RWPE1 (cell line): ENCODE measurements at regions not wholly inside any gene's neighbourhood (a gene's known extent, or its start where the extent isn't known, plus 50 kb on each side); places are given as distances from the start of the nearest gene placed in this dataset.

ENCODE experiments used
- CTCF ChIA-PET: fragments of 350-600 bp; sonication (Branson Sonifier 250); formaldehyde crosslinking; extraction: SDS; loops from one replicate; lab custom pipeline; 2021; lab: Yijun Ruan, JAX
- POLR2A ChIA-PET: fragments of 400-600 bp; formaldehyde crosslinking; extraction: SDS; loops from one replicate; lab custom pipeline; 2020; ENCODE audit warnings: antibody characterized with exemption; ENCODE audit not compliant: low non-redundant PET; lab: Yijun Ruan, JAX
- DNase-seq: peaks from one replicate; pipeline ENCODE4 v3.0.0; 2012; ENCODE audit warnings: low spot score
- H3K27ac ChIP-seq: fragments of 450-650 bp; 2 replicates; pipeline ENCODE4 v1.5.1; 2017
- CTCF ChIP-seq: fragments of 450-650 bp; conservative IDR thresholded peaks from 2 replicates; pipeline ENCODE4 v1.5.1; 2017; ENCODE audit warnings: low read depth, mild to moderate bottlenecking

DNA sequence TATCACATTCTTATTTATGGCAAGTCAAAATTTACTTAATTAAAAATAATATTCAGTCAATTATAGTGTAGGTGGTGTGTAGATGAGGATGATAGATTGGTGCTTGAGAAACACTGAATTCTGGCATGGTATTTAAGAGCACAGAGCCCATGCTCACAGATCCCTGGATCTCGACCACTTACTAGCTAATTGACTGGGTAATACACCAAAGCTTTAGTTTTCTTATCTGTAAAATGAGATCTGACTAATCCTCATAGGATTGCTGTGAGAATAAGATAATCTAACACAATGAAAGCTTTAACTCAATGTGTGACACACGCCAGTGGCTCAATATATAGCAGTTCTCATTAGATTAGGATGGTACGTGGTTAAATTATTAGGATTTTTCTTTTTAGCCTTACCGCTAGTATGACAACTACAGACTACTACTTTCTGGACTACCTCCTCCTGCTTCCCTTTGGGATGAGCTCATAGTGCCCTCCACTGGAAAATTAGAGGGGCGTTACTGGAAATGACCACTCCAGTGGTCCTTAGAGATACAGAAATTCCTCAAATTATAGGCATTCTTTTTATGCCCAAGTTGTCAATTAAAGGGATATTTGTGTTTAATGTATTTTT lies 482.8 kb upstream of the TBX3 start:
- POLR2A ChIA-PET, result no interaction called here
- DNase-seq, result no peak
- no peak overlapping the region for H3K27ac ChIP-seq
- TF ChIP-seq CTCF, result no peak
- CTCF ChIA-PET, result interaction anchor here (0.7 kb wide), 1 partner anchor 1611 kb away, joined by 3 read pairs; no protein-coding TSS in a partner anchor

DNA sequence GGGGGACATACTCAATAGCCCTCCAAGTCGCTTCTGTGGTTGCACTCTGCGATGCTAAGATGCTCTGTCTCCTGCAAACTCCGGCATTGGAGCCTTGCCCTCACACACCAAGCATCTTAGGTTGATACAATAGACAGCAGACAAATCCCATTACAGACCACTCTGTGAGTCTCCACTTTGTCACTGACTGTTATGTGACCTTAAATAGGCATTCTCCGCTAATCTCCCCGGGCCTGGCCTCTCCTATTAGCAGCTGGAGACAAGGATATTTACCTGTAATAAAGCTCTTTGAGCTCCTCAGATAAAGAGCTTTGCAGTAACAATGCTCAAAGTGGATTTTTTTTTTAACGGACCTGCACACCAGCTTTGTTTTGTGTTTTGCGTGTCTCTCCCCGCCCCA lies 479.7 kb upstream of the TBX3 start:
- no peak for TF ChIP-seq CTCF
- CTCF ChIA-PET, result no interaction called here
- POLR2A ChIA-PET, result no interaction called here
- no peak overlapping the region for H3K27ac ChIP-seq
- DNase-seq, result no peak

DNA sequence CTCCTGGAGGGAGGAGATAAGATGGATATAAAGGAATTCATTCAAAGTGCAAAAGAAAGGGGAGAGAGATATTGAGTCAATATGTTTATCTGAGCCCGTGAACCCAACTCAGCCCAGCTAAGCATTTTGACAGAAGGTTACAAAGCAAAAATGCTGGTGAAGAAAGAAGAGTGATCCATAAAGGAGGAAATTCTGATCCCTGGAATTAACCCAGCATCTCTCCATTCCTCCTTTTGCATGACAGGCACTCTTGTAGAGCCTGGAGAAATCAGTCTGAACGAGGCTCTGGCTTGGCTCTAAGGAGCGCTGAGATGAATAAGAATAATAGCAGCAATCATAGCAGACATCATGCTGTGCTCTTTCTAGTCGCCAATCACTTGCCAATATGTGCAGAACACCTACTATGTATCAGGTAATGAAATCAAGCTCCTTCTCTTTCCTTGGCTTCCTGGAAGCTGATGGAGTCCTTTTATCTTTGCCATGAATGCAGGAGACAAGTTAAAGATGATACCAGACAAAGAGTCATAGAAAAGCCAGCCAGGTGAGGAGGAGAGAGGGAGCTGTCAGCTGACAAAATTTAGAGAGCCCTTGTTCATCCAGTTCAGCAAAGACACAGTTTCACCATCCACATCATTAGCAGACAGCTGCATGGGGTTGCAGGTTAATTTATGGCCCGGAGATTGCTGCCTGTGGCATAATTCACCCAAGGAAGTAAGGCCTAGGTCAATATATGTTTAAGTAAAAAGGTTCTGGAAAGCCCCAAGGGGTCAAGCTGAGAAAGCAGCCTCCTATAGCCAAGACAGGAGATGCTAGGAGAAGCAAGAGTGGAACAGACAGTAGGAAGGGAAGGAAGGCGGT lies 476.5 kb upstream of the TBX3 start:
- no peak for TF ChIP-seq CTCF
- POLR2A ChIA-PET, result no interaction called here
- CTCF ChIA-PET, result interaction anchor here (0.6 kb wide), 1 partner anchor 1247 kb away, joined by 3 read pairs; no protein-coding TSS in a partner anchor
- DNase-seq, result no peak
- H3K27ac ChIP-seq, result no peak overlapping the region

DNA sequence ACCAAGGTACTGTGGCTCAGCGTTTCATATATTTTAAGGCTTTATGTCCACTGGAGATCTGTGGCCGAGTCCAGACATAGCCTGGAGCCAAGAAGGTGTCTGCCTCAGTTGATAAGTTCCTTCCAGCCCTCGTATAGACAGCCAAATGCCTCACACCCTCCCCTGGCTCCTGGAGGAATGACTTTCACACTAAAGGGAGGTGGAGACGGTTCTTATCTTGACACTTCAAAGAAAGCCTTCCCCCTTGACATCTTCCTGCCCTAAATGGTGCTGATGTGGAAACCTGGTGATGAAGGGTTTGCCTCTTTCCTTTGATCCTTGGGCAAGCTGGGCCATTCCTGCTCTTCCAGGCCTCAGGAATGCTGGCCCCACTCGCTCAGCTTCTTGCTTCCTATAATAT lies 474.8 kb upstream of the TBX3 start:
- no peak for DNase-seq
- TF ChIP-seq CTCF, result no peak
- ChIA-PET CTCF (no interaction called here), POLR2A (no interaction called here)
- H3K27ac ChIP-seq, result no peak overlapping the region

DNA sequence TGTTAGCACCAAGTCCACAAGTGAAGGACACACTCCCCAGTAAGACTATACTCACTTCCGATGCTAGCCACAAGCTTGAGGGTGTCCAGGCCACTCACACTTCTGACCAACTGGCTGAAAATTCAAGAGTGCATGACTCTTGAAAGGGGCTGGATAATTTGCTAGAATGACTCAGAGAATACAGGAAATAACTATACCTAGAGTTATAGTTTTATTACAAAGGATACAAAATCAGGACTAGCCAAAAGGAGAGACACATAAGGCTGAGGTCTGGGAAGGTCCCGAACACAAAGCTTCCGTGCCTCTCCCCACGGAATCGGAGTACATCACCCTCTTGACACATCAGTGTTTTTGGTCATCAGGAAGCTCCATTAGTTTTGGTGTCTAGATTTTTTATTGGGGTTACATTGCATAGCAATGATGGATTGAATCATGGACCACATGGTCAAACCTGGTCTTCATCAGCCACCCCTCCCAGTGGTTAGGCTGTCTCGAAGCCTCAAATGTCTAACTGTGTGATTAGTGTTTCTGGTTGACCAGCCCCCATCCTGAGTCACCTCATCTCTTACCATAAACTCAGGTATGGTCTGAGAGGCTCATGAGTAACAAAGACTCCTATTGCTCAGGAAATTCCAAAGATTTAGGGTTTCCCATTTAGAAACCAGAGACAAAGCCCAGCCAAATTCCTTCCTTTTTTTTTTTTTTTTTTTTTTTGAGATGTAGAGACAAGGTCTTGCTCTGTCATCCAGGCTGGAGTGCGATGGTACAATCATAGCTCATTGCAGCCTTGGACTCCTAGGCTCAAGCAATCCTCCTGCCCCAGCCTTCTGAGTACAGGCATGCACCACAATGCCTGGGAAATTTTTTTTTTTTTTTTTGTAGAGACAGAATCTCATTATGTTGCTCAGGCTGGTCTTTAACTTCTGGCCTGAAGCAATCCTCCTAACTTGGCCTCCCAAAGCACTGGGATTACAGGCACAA lies 472.0 kb upstream of the TBX3 start:
- ChIA-PET POLR2A (no interaction called here), CTCF (no interaction called here)

More for the DNA sequence above, 472.0 kb upstream of the TBX3 start:
- DNase-seq, result peak; percentile 88
- peak overlapping the region; percentile 15; the same call in 1 of the 2 replicates for H3K27ac ChIP-seq
- TF ChIP-seq CTCF, result no peak
